ENCODE measurements at regions not wholly inside any gene's neighbourhood (a gene's known extent, or its start where the extent isn't known, plus 50 kb on each side); places are given as distances from the start of the nearest gene placed in this dataset.

GRCh38 chr1:187078321-187078720, 249.6 kb downstream of the PLA2G4A start:
- DNase-seq (ENCODE audit: low read depth, low spot score), result no peak
- no peak overlapping the region for H3K4me3 ChIP-seq (ENCODE audit: low read length)

GRCh38 chr1:187078916-187079315, 250.2 kb downstream of the PLA2G4A start:
- DNase-seq (ENCODE audit: low read depth, low spot score), result no peak
- H3K4me3 ChIP-seq (ENCODE audit: low read length), result no peak overlapping the region

- H3K4me3 ChIP-seq (ENCODE audit: low read length), result no peak overlapping the region
- no peak for DNase-seq (ENCODE audit: low read depth, low spot score)
Measured at GRCh38 chr1:187079330-187079729, 250.6 kb downstream of the PLA2G4A start.

DNA sequence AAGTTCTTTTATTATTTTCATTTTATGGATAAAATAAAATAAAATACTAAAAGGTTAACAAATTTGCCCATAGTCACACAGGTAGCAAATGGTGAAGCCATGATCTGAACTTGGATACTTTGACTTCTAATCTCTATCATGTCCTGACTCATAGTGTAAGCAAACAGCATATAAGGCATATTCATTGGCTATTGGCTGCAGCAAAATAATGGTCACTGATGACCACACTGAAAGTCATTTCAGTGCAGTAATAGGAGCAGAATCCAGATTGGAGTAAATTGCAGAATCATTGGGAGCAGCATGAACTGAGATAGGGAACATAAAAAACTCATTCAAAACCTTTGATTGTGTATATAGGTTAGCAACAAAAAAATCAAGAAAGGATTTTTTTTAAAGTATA, 262.9 kb downstream of the PLA2G4A start:
- no peak for DNase-seq (ENCODE audit: low read depth, low spot score)
- H3K4me3 ChIP-seq (ENCODE audit: low read length), result no peak overlapping the region

DNA sequence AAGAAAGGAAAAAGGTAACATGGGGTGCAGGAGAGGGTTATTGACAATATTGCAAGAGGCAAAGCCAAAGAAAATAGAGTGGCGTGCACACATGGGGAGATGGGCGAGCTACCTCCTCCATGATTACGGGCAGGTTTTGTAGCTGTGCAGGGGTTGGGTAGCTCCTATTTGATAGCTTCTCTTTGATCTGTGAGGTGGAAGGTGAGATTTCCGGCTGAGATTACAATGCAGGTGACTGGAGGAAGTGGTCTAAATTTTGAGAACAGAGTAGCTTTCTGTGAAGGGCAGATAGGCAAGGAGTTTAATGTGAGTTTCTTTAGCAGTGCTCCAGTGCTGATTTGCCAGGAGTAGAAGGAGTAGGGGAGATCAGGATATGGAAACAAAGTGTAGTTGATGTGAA, 263.4 kb downstream of the PLA2G4A start:
- DNase-seq (ENCODE audit: low read depth, low spot score), result peak; percentile 63
- H3K4me3 ChIP-seq (ENCODE audit: low read length), result no peak overlapping the region

- H3K4me3 ChIP-seq (ENCODE audit: low read length), result no peak overlapping the region
- DNase-seq (ENCODE audit: low read depth, low spot score), result no peak
Measured at GRCh38 chr1:187096689-187097088, 267.9 kb downstream of the PLA2G4A start.

DNA sequence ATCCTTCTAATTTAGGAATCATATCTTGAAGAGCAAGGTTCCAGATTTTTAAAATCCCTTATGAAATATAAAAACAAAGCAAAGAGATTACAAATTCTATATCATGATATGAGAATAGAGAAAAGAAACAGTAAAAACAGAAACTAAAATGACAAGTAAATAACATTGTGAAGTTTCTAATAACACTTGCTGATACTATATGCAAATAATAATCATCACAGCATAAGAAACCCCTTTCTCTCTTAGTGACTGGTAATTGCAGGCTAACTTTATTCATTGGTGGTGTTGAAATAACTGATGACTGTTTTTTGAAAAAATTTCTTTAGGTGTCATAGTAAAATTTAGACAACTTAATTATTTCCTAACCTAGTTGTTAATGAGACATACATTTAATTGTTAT, 281.6 kb downstream of the PLA2G4A start:
- H3K4me3 ChIP-seq (ENCODE audit: low read length), result no peak overlapping the region
- DNase-seq (ENCODE audit: low read depth, low spot score), result no peak

DNA sequence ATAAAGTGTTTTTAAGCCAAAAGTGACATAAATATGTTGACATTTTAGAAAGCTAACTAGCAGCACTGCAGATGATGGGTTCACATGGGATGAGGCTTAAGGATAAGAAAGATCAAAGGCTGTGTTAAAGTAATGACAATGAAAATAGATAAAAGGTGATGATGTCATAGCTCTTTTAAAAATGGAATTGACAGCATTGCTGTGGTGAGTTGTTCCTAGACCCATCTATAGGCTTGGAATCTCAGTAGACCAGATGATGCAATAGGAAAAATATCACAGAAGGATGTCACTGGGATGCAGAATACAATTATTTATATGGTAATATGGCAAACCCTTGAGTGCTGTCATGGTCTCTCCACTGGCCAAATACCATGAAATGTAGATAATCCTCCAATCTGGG, 286.0 kb downstream of the PLA2G4A start:
- DNase-seq (ENCODE audit: low read depth, low spot score), result no peak
- no peak overlapping the region for H3K4me3 ChIP-seq (ENCODE audit: low read length)

DNA sequence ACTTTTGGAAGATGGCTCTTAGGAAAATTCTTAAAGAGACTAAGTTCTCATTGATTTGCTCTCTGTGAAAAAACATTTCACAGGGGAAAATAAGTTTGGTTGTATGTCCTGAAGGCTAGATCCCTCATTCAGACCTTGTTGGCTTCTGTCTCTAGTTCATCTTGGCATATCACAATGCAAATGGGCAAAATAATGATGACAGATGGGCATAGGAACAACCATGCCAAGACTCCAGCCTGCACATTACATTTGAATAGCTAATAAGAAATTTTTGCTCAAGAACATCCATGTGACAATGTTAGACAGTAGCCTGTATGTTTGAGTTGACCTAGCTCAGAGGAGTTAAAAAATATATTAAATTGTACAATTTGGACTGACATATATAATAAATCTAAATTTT, 292.9 kb downstream of the PLA2G4A start:
- H3K4me3 ChIP-seq (ENCODE audit: low read length), result no peak overlapping the region
- DNase-seq (ENCODE audit: low read depth, low spot score), result no peak

GRCh38 chr1:187122566-187122965, 293.8 kb downstream of the PLA2G4A start:
- no peak for DNase-seq (ENCODE audit: low read depth, low spot score)

DNA sequence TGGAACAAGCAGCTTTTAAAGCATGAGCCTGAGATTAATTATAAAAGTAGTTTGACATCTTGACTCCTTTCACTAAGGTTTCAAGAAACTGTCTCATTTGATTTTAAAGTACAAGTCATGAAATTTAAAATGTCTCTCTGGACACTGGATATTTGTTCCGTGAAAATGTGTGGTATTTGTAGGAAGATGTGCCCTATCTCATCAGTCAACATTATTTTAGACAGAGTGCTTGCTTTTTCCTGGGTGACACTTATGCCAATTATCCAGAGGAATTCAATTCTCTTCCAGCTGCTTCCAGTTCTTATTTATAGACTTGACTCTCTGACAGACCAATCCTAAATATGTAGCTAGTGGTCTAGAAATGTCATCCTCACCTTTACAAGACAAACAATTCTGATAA, 300.4 kb downstream of the PLA2G4A start:
- no peak for DNase-seq (ENCODE audit: low read depth, low spot score)
- no peak overlapping the region for H3K4me3 ChIP-seq (ENCODE audit: low read length)

More at GRCh38 chr1:187122566-187122965, 293.8 kb downstream of the PLA2G4A start:
- H3K4me3 ChIP-seq (ENCODE audit: low read length), result no peak overlapping the region

DNA sequence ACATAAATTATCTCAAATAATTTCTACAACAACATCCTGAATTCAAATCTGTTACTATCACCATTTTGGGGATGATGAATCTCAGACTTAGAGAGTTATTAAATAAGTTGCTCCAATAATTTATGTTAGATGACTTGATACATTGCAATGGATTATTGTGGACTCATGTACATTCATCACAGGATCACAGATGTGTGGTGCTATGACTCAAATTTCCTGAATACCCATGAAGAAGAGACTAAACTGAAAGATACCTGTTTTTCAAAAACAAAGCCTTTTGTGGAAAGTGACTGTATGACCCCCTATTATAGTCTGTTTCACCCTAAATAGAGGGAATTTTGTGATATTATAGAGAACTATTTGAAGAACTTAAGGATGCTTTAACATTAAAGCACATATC, 315.0 kb downstream of the PLA2G4A start:
- DNase-seq (ENCODE audit: low read depth, low spot score), result no peak
- H3K4me3 ChIP-seq (ENCODE audit: low read length), result no peak overlapping the region

DNA sequence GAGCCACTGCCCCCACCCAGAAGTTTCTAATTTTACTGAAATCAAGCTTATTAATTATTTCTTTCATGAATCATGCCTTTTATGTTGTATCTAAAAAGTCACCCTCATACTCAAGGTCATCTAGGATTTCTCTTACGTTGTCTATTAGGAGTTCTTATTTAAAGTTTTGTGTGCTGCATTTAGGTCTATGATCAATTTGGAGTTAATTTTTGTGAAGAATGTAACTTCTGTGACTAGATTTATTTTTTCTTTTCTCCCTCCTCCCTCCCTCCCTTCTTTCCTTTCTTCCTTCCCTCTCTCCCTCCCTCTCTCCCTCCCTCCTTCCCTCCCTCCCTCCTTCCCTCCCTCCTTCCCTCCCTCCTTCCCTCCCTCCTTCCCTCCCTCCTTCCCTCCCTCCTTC, 317.6 kb downstream of the PLA2G4A start:
- no peak for DNase-seq (ENCODE audit: low read depth, low spot score)
- no peak overlapping the region for H3K4me3 ChIP-seq (ENCODE audit: low read length)

DNA sequence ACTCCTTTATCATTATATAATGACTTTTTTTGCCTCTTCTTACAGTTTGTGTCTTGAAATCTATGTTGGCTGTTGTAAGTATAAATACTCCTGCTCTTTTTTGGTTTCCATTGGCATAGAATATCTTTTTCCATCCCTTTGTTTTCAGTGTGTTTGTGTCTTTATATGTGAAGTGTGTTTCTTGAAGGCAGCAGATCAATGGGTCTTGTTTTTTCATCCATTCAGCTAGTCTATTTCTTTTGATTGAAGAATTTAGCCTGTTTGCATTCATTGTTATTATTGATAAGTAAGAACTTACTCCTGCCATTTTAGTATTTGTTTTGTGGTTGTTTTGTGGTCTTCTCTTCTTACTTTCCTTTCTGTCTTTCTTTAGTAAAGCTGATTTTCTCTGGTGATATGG, 322.8 kb downstream of the PLA2G4A start:
- no peak overlapping the region for H3K4me3 ChIP-seq (ENCODE audit: low read length)
- no peak for DNase-seq (ENCODE audit: low read depth, low spot score)

- DNase-seq (ENCODE audit: low read depth, low spot score), result no peak
Measured at GRCh38 chr1:187153047-187153446, 324.3 kb downstream of the PLA2G4A start.

GRCh38 chr1:187157115-187157514, 328.4 kb downstream of the PLA2G4A start:
- DNase-seq (ENCODE audit: low read depth, low spot score), result no peak
- H3K4me3 ChIP-seq (ENCODE audit: low read length), result no peak overlapping the region

More at GRCh38 chr1:187153047-187153446, 324.3 kb downstream of the PLA2G4A start:
- H3K4me3 ChIP-seq (ENCODE audit: low read length), result no peak overlapping the region

- no peak for DNase-seq (ENCODE audit: low read depth, low spot score)
- no peak overlapping the region for H3K4me3 ChIP-seq (ENCODE audit: low read length)
Measured at GRCh38 chr1:187157552-187157951, 328.8 kb downstream of the PLA2G4A start.

DNA sequence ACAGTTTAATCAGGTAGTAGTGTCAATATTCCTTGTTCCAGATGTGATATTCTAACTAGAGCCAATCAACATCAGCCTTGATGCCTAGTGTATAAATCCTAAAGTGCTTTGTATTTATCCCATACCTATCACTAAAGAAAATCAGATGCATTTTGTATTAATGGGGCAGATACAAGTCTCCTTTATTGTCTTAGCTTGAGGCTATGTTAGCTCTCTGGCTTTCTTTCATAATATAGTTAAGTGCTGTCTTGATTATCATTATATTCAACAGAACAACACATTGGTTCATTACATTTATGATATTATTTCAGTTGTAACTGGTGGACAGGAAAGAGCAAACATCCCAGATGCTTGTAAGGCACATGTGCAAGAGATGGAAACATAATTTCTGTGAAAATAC, 338.8 kb downstream of the PLA2G4A start:
- no peak for DNase-seq (ENCODE audit: low read depth, low spot score)
- no peak overlapping the region for H3K4me3 ChIP-seq (ENCODE audit: low read length)

DNA sequence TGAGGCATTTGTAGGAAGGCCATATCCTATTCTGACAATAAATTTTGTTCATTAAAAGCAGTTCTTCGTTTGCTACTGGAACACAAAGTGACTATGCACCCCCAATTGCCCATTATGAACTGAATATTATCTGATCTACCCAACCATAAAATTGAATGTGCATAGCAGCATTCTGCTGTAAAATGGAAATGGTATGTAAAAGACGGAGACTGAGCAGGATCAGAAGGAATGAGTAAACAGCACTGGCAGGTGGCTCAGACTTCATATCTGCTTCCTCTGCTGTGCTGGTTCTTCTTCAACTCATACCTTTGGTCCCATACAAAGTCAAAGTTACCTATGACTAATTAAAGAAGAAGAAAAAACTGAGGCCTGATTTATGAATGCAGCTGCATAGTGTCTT, 339.5 kb downstream of the PLA2G4A start:
- no peak for DNase-seq (ENCODE audit: low read depth, low spot score)
- no peak overlapping the region for H3K4me3 ChIP-seq (ENCODE audit: low read length)

DNA sequence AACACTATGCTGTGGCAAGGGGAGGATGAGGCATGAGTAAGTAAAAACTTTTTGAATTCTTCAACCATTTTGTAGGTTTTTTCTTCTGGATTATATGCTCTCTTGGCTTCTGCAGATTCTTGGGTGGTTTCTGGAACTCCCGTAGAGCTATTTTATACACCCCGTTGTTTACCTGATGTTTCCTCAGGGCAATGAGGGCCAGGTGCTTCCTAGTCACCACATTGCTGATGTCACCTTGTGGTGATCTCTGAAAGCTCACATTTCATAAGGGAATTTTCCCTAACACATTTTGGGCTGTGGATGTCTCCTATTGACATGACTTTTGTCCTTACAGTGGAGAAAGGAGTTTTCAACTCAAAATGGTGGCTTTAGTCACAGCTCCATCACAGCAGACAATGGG, 356.6 kb downstream of the PLA2G4A start:
- DNase-seq (ENCODE audit: low read depth, low spot score), result no peak
- H3K4me3 ChIP-seq (ENCODE audit: low read length), result no peak overlapping the region

- DNase-seq (ENCODE audit: low read depth, low spot score), result no peak
- no peak overlapping the region for H3K4me3 ChIP-seq (ENCODE audit: low read length)
Measured at GRCh38 chr1:187197685-187198084, 368.9 kb downstream of the PLA2G4A start.

- no peak for DNase-seq (ENCODE audit: low read depth, low spot score)
Measured at GRCh38 chr1:187203257-187203656, 374.5 kb downstream of the PLA2G4A start.

More at GRCh38 chr1:187203257-187203656, 374.5 kb downstream of the PLA2G4A start:
- no peak overlapping the region for H3K4me3 ChIP-seq (ENCODE audit: low read length)
